ENCODE measurements at regions not wholly inside any gene's neighbourhood (a gene's known extent, or its start where the extent isn't known, plus 50 kb on each side); places are given as distances from the start of the nearest gene placed in this dataset.
"Not testable (repeated sequence)": the region's sequence is repeated elsewhere in the genome, so short reads cannot be mapped to it uniquely, and the experiment has no call there.

- TF ChIP-seq ZNF423 (tag by site-specific recombination; IDR thresholded peaks at IDR 0.05) (no peak), BCL11A (tag by site-specific recombination; IDR thresholded peaks at IDR 0.05; ENCODE audit: low read depth) (no peak), KLF8 (tag by site-specific recombination; IDR thresholded peaks at IDR 0.05) (no peak), GLIS1 (tag by site-specific recombination; IDR thresholded peaks at IDR 0.05) (no peak)
These were observed 436.8 kb upstream of the ERCC4 start (continued) for GRCh38 chr16:13483121-13483520.

GRCh38 chr16:13489416-13489815 is 430.5 kb upstream of the ERCC4 start:
- H3K36me3 ChIP-seq (ENCODE audit: control insufficient read depth in 2 of 2, insufficient read depth in 1 of 2, low read length in 2 of 2); H3K9me3 ChIP-seq (ENCODE audit: control insufficient read depth, insufficient read depth, low read depth, low read length); H3K4me3 ChIP-seq (ENCODE audit: low read depth, low read length); H3K27ac ChIP-seq (ENCODE audit: extremely low read depth, low read depth, low read length); H3K4me1 ChIP-seq (ENCODE audit: control insufficient read depth, insufficient read depth, low read length); POLR2A ChIA-PET: not testable (repeated sequence)
- CTCF ChIA-PET: interaction anchor here (0.6 kb wide), 1 partner anchor 1171 kb away, joined by 4 read pairs; no protein-coding TSS in a partner anchor

- H3K27ac ChIP-seq (ENCODE audit: extremely low read depth, low read depth, low read length): no peak overlapping the region
- H3K4me3 ChIP-seq (ENCODE audit: low read depth, low read length): no peak overlapping the region
- ChIA-PET POLR2A (no interaction called here), CTCF (no interaction called here)
- TF ChIP-seq ZNF837 (tag by site-specific recombination; IDR thresholded peaks at IDR 0.05) (no peak), ZNF549 (tag by site-specific recombination; IDR thresholded peaks at IDR 0.05) (no peak), ZNF335 (tag by site-specific recombination; conservative IDR thresholded peaks at IDR 0.05) (no peak), ZIC2 (tag by site-specific recombination; IDR thresholded peaks at IDR 0.05) (no peak), ZNF561 (tag by site-specific recombination; IDR thresholded peaks at IDR 0.05; ENCODE audit: borderline replicate concordance) (no peak)
- no peaks in the 10 kb centered on the region for H3K9me3 ChIP-seq (ENCODE audit: control insufficient read depth, insufficient read depth, low read depth, low read length)
- no peaks in the 10 kb centered on the region for H3K36me3 ChIP-seq (ENCODE audit: control insufficient read depth in 2 of 2, insufficient read depth in 1 of 2, low read length in 2 of 2)
- H3K4me1 ChIP-seq (ENCODE audit: control insufficient read depth, insufficient read depth, low read length): no peaks in the 10 kb centered on the region
These were observed 427.9 kb upstream of the ERCC4 start for GRCh38 chr16:13492046-13492445.

DNA sequence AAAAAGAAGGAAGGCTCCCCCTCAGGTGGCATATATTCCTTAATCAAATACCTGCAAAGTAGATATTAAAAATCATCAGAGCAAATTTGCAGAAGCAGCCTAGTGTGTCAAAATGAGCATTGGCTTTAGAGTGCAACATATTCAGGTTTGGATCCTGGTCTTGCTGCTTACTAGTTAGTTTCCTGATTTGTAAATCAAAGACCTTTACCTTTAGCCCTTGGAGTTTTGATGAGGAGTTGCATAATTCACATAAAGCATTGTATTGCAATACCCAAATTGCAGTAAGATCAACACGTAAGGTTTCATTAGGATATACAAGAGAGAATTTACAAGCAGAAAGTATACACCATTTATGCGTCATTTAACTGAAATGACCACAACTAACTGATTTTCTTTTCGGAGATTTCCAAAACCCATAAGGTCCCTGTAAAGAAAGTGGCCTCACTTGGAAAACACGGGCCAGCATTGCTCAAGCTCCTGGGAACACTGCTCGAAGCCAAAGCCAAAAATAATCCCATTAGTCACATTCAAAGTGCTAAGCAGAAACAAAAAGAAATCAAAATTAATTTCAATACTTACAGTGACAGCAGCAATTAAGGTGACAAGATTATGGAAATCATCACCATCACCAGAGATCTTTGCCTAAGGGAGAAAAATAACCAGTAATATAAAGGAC is 415.9 kb upstream of the ERCC4 start:
- no peaks in the 10 kb centered on the region for H3K4me1 ChIP-seq (ENCODE audit: control insufficient read depth, insufficient read depth, low read length)
- H3K9me3 ChIP-seq (ENCODE audit: control insufficient read depth, insufficient read depth, low read depth, low read length): no peaks in the 10 kb centered on the region
- H3K27ac ChIP-seq (ENCODE audit: extremely low read depth, low read depth, low read length): no peak overlapping the region
- ChIA-PET POLR2A (no interaction called here), CTCF (no interaction called here)
- no peak for TF ChIP-seq PRDM1 (tag by site-specific recombination; IDR thresholded peaks at IDR 0.05)
- TF ChIP-seq, protein P1, sequence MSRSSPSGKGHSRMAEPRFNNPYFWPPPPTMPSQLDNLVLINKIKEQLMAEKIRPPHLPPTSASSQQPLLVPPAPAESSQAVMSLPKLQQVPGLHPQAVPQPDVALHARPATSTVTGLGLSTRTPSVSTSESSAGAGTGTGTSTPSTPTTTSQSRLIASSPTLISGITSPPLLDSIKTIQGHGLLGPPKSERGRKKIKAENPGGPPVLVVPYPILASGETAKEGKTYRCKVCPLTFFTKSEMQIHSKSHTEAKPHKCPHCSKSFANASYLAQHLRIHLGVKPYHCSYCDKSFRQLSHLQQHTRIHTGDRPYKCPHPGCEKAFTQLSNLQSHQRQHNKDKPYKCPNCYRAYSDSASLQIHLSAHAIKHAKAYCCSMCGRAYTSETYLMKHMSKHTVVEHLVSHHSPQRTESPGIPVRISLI (tag by site-specific recombination; IDR thresholded peaks at IDR 0.05): no peak
- no peak for TF ChIP-seq ZNF2 (tag by site-specific recombination; IDR thresholded peaks at IDR 0.05)
- TF ChIP-seq ZNF514 (tag by site-specific recombination; IDR thresholded peaks at IDR 0.05): no peak
- no peak for TF ChIP-seq ZBTB1 (tag by site-specific recombination; IDR thresholded peaks at IDR 0.05)
- TF ChIP-seq ZNF544 (tag by site-specific recombination; IDR thresholded peaks at IDR 0.05): no peak
- no peak for TF ChIP-seq ZFP69B (tag by site-specific recombination; IDR thresholded peaks at IDR 0.05)
- no peaks in the 10 kb centered on the region for H3K36me3 ChIP-seq (ENCODE audit: control insufficient read depth in 2 of 2, insufficient read depth in 1 of 2, low read length in 2 of 2)
- no peak overlapping the region for H3K4me3 ChIP-seq (ENCODE audit: low read depth, low read length)

GRCh38 chr16:13507530-13507929 is 412.4 kb upstream of the ERCC4 start:
- Histone ChIP-seq H3K4me1 (ENCODE audit: control insufficient read depth, insufficient read depth, low read length) (no peaks in the 10 kb centered on the region), H3K27ac (ENCODE audit: extremely low read depth, low read depth, low read length) (no peak overlapping the region), H3K36me3 (ENCODE audit: control insufficient read depth in 2 of 2, insufficient read depth in 1 of 2, low read length in 2 of 2) (no peaks in the 10 kb centered on the region), H3K4me3 (ENCODE audit: low read depth, low read length) (no peak overlapping the region), H3K9me3 (ENCODE audit: control insufficient read depth, insufficient read depth, low read depth, low read length) (no peaks in the 10 kb centered on the region)
- ChIA-PET POLR2A (no interaction called here), CTCF (no interaction called here)
- TF ChIP-seq, protein P2, sequence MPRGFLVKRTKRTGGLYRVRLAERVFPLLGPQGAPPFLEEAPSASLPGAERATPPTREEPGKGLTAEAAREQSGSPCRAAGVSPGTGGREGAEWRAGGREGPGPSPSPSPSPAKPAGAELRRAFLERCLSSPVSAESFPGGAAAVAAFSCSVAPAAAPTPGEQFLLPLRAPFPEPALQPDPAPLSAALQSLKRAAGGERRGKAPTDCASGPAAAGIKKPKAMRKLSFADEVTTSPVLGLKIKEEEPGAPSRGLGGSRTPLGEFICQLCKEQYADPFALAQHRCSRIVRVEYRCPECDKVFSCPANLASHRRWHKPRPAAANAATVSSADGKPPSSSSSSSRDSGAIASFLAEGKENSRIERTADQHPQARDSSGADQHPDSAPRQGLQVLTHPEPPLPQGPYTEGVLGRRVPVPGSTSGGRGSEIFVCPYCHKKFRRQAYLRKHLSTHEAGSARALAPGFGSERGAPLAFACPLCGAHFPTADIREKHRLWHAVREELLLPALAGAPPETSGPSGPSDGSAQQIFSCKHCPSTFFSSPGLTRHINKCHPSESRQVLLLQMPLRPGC (tag by site-specific recombination; IDR thresholded peaks at IDR 0.05): no peak
- TF ChIP-seq, protein P3, sequence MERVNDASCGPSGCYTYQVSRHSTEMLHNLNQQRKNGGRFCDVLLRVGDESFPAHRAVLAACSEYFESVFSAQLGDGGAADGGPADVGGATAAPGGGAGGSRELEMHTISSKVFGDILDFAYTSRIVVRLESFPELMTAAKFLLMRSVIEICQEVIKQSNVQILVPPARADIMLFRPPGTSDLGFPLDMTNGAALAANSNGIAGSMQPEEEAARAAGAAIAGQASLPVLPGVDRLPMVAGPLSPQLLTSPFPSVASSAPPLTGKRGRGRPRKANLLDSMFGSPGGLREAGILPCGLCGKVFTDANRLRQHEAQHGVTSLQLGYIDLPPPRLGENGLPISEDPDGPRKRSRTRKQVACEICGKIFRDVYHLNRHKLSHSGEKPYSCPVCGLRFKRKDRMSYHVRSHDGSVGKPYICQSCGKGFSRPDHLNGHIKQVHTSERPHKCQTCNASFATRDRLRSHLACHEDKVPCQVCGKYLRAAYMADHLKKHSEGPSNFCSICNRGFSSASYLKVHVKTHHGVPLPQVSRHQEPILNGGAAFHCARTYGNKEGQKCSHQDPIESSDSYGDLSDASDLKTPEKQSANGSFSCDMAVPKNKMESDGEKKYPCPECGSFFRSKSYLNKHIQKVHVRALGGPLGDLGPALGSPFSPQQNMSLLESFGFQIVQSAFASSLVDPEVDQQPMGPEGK (tag by site-specific recombination; IDR thresholded peaks at IDR 0.05): no peak
- no peak for TF ChIP-seq ZNF747 (tag by site-specific recombination; IDR thresholded peaks at IDR 0.05)
- TF ChIP-seq ZNF155 (tag by site-specific recombination; IDR thresholded peaks at IDR 0.05): no peak
- TF ChIP-seq ZNF670 (tag by site-specific recombination; IDR thresholded peaks at IDR 0.05; ENCODE audit: low read depth): no peak
- TF ChIP-seq KLF1 (tag by site-specific recombination; IDR thresholded peaks at IDR 0.05): no peak
- no peak for TF ChIP-seq ZNF501 (tag by site-specific recombination; IDR thresholded peaks at IDR 0.05)
- TF ChIP-seq ZNF830 (tag by site-specific recombination; IDR thresholded peaks at IDR 0.05; ENCODE audit: low read depth): no peak
- no peak for TF ChIP-seq ZNF112 (tag by site-specific recombination; IDR thresholded peaks at IDR 0.05)
